Germinal center (tissue), 1 donor: ENCODE measurements at regions not wholly inside any gene's neighbourhood (a gene's known extent, or its start where the extent isn't known, plus 50 kb on each side); places are given as distances from the start of the nearest gene placed in this dataset.
"Not testable (repeated sequence)": the region's sequence is repeated elsewhere in the genome, so short reads cannot be mapped to it uniquely, and the experiment has no call there.

ENCODE experiments used
- DNase-seq: peaks from one replicate; pipeline ENCODE4 v3.0.0; 2012; ENCODE audit warnings: mixed read lengths, low spot score

DNA sequence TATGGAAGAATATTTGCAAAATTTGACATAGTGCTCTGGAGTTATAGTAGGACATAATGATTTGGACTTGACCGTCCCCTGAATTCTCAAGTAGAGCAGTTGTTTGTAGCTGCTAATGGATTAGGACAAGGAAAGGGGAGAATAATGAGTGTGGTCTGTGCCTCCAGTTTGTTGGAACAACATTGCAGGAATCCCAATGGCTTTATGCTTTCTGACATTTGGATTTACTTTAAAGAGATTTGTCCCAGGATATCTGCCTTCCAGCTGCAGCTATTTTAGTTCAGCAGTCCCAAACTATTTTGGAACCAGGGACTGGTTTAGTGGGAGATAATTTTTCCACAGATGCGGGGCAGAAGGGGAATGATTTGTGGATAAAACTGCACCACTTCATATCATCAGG lies 648.2 kb downstream of the SLCO4C1 start:
- no peak for DNase-seq

GRCh38 chr5:101643794-101644193 lies 652.3 kb downstream of the SLCO4C1 start:
- no peak for DNase-seq

- no peak for DNase-seq
Observed at GRCh38 chr5:101637599-101637998, 658.5 kb downstream of the SLCO4C1 start.

GRCh38 chr5:101627770-101628169 lies 668.3 kb downstream of the SLCO4C1 start:
- DNase-seq = not testable (repeated sequence)

- DNase-seq = no peak
Observed at GRCh38 chr5:101626572-101626971, 669.5 kb downstream of the SLCO4C1 start.

DNA sequence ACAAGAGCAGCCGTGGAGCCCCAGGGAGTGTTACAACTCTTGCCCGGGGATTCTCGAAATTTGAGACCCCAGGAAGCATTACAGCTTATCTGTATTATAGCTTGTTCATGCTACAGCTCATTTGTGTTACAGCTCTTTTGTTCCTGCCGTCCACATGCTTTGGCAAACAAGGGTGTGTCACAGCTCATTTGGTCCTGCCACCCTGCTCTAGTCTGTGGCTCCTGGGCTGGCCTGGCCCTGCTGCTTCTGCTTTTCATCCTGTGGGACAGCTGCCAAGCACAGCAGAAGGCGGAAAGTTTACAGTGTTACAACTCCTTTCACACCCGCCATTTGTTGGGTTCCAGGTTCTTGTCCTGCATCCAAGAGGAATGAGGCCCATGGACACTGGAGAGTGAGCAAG lies 685.0 kb downstream of the SLCO4C1 start:
- no peak for DNase-seq

GRCh38 chr5:101608322-101608721 lies 687.8 kb downstream of the SLCO4C1 start:
- DNase-seq = no peak

DNA sequence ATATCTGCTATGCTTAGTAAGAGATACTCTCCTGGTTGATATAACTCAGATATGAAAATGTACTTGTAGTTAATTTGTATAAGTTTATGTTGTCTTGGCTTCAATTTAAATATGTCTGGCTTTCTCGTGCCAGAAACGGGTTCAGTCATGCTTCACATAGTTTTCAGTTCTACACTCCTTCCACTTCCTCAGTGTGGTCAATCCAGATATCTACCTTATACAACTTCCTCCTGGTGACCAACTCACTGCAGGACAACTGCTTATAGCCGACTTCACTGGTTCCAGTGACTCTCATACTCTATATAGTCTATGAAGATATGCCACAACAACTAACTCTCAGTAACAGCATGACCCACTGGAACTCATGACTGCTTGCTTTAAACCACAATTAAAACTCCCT lies 690.4 kb downstream of the SLCO4C1 start:
- no peak for DNase-seq

GRCh38 chr5:101600614-101601013 lies 695.5 kb downstream of the SLCO4C1 start:
- DNase-seq = no peak

DNA sequence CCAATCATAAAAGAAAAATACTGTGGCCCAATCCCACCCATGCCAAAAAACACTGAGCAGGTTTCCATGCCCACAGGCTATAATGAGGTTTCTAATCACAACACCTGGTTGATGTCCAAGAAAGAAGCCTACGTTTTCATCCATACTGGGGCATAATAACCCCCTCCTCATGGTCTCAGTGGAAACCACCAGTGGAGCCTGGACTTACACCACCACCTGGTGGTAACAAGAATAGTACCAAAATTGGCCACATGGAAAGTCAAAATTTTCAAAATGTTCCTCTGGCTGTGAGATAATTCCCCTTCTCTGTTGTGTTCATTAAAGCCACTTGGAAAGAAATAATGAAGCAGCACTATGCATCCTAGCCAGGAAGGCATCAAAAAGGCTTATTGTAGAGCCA lies 687.3 kb upstream of the ST8SIA4 start:
- DNase-seq = peak; percentile 2

DNA sequence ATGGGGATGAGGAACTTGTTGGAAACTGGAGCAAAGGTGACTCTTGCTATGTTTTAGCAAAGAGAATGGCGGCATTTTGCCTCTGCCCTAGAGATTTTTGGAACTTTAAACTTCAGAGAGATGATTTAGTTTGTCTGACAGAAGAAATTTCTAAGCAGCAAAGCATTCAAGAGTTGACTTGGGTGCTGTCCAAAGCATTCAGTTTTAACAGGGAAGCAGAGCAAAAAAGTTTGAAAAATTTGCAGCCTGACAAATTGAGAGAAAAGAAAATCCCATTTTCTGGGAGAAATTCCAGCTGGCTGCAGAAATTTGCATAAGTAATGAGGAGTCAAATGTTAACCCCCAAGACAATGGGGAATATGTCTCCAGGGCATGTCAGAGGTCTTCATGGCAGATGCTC lies 682.3 kb upstream of the ST8SIA4 start:
- no peak for DNase-seq

DNA sequence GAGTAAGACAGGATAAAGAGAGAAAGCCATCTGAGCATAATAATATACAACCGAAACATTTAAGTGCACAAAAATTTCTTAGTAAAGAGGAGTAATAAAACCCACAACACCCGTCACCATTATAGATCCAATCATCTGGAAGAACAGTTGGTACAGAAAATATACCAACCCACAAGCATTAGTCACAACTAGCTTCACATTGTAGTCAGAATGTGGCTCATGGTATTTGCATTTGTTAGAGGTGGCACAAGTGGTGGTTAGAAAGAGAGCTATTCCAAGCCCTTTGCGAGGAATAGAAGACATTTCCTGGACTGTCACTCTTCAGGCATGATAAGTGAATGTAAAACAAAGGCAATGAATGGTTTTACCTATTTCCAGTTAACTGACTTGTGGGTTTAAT lies 677.5 kb upstream of the ST8SIA4 start:
- DNase-seq = no peak

- no peak for DNase-seq
Observed at GRCh38 chr5:101574017-101574416, 670.9 kb upstream of the ST8SIA4 start.

- no peak for DNase-seq
Observed at GRCh38 chr5:101561018-101561417, 657.9 kb upstream of the ST8SIA4 start.

DNA sequence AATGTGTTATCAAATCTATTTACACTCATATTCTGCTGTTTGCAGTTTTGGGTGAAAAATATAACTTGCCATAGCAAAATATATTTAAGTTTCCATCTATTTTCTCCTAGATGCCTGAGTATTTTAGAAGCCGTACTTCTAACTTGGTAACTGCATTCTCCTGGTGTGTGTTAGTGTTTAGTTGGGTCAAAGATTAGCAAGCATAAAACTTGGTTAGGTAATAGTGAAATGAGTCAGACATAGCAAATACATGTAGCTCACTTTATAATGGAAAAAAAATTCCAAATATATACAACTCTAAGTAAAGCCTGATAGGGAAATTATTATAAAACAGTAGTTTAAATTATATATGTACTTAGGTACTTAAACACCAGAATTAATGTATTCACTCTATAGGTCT lies 640.7 kb upstream of the ST8SIA4 start:
- DNase-seq = no peak

GRCh38 chr5:101539315-101539714 lies 636.2 kb upstream of the ST8SIA4 start:
- no peak for DNase-seq

DNA sequence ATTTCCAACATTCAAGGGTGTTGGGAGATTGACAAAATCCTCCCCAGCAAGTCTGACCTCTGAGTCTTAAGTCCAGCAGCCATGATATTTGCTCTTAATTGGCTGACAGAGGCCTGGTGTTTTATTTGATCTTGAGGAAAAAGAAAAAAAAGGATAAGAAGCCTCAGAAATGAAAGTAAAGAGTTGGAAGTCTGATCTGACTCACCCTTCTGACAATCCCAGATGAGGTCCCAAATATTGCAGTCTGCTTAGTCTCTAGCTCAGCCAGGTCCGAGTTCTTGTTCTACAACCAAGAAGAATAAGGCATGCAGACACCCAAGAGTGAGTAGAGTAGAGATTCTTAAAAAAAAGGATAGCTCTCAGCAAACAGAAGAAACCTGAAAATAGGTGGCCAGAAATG lies 632.5 kb upstream of the ST8SIA4 start:
- no peak for DNase-seq

GRCh38 chr5:101534491-101535110 lies 631.5 kb upstream of the ST8SIA4 start:
- DNase-seq = no peak

GRCh38 chr5:101532430-101532829 lies 629.3 kb upstream of the ST8SIA4 start:
- no peak for DNase-seq

DNA sequence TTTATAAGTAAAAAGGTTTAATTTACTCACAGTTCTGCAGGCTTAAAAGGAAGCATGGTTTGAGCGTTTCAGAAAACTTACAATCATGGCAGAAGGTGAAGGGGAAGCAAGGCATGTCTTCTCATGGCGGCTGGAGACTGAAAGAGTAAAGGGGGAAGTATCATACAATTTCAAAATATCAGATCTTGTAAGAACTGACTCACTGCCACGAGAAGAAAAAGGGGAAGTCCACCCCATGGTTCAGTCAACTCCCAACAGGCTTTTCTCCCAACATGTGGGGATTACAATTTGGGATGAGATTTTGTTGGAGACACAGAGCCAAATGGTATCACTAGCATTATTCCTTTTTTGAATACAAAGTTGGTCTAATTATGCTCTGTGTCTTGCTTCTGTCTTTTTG lies 627.9 kb upstream of the ST8SIA4 start:
- DNase-seq = no peak

GRCh38 chr5:101529094-101529493 lies 626.0 kb upstream of the ST8SIA4 start:
- not testable (repeated sequence) for DNase-seq

- DNase-seq = no peak
Observed at GRCh38 chr5:101520417-101520816, 617.3 kb upstream of the ST8SIA4 start.

DNA sequence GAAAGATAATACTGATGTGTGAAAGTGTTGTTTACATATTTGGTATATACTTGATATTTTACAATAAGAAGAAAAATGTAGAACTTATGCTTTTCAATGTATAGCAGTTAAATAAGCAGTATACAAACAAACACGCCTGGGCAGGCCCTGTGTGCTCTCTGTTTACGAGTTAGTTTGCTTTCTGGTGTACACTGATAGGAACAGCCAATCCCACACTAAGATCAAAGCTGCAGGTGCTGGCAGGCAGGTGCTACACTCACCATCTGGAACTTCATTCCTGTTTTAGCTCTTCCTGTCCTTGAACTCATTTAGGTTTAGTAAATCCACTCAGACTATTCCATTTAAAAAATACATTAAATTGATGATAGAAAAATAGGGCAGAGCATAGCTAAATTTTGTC lies 614.7 kb upstream of the ST8SIA4 start:
- no peak for DNase-seq

GRCh38 chr5:101515721-101516120 lies 612.6 kb upstream of the ST8SIA4 start:
- DNase-seq = no peak
